NT2/D1 (cell line): ENCODE measurements at regions not wholly inside any gene's neighbourhood (a gene's known extent, or its start where the extent isn't known, plus 50 kb on each side); places are given as distances from the start of the nearest gene placed in this dataset.

Experiments
- SUZ12 ChIP-seq: IDR thresholded peaks from 2 replicates; pipeline ENCODE4 v1.6.1; 2011; ENCODE audit not compliant: insufficient read length, insufficient read depth; ENCODE audit errors: extremely low read depth
- YY1 ChIP-seq: IDR thresholded peaks from 2 replicates; pipeline ENCODE4 v1.6.1; 2011; ENCODE audit not compliant: insufficient read length, insufficient read depth
- ZNF274 ChIP-seq: IDR thresholded peaks from 2 replicates; pipeline ENCODE4 v1.6.1; 2011; ENCODE audit warnings: mild to moderate bottlenecking, low read depth, low read length

DNA sequence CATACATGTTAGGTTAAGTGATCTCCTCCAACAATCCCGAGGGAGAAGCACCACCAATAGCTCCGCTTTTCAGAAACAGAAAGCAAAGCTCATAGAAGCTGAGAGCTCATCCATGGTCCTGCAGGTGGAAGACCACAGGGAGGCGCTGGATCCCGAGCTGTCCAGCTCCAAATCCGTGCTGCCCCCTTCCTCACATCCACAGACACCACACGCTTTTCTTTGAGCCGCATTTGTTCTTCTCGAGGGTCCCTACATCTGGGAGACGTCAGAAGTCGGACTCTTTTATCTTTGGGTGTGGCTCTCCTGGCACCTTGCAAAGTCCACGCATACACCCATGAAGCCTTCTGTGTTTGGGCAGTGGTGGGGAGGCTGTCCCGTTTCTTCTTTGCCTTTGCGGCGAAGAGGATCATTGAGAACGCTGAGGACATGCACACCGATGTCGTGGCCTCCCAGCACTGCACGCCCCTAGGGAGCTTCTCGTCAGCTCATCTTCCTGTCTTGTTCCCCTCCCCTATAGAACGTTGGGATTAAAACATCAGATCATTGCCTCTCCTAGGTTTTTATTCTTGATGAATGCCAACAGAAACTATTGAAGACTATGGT, 184.8 kb downstream of the TEX29 start:
- no peak for TF ChIP-seq ZNF274
- TF ChIP-seq YY1: no peak
- no peak for TF ChIP-seq SUZ12
